Stomach (tissue), 4 donors: ENCODE measurements at regions not wholly inside any gene's neighbourhood (a gene's known extent, or its start where the extent isn't known, plus 50 kb on each side); places are given as distances from the start of the nearest gene placed in this dataset.

ENCODE experiments used
- POLR2AphosphoS5 ChIP-seq, 3 donors: sonication (generic); formaldehyde crosslinking; IDR thresholded peaks; one replicate each; pipeline ENCODE4 v1.6.1; 2016; ENCODE audit warnings: antibody characterized with exemption in 3 of 3
- TF ChIP-seq, protein P1 (sequence below), 7 experiments: fragments of 450-650 bp in 4 of 7; fragments of 200-600 bp in 3 of 7; sonication (generic) in 3 of 7; IDR thresholded peaks; one replicate each; pipeline ENCODE4 v1.5.1; 2016 to 2019; ENCODE audit warnings: antibody characterized with exemption in 7 of 7, control low read depth in 2 of 7, mild to moderate bottlenecking in 1 of 7

DNA sequence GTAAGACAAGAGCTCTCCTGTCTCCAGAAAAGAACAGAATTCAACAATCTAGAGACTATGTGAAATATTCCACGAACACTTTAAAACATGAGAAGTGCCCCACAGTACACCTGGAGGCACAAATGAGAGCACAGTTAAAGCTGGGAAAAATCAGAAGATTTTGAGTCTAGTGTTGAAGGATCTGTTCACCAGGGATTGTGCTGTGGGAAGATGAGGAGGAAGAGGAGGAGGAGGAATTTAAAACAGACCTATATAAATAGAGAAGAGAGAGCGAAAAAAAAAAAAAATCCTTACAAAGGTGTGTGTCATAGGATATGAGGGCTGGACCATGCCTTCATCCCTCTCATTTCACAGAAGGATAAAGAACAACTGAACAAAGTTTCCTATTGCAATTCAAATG is 361.0 kb upstream of the SEMA6D start:
- TF ChIP-seq, protein P1, sequence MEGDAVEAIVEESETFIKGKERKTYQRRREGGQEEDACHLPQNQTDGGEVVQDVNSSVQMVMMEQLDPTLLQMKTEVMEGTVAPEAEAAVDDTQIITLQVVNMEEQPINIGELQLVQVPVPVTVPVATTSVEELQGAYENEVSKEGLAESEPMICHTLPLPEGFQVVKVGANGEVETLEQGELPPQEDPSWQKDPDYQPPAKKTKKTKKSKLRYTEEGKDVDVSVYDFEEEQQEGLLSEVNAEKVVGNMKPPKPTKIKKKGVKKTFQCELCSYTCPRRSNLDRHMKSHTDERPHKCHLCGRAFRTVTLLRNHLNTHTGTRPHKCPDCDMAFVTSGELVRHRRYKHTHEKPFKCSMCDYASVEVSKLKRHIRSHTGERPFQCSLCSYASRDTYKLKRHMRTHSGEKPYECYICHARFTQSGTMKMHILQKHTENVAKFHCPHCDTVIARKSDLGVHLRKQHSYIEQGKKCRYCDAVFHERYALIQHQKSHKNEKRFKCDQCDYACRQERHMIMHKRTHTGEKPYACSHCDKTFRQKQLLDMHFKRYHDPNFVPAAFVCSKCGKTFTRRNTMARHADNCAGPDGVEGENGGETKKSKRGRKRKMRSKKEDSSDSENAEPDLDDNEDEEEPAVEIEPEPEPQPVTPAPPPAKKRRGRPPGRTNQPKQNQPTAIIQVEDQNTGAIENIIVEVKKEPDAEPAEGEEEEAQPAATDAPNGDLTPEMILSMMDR (IDR thresholded peaks at IDR 0.05), result no peak
- no peak for TF ChIP-seq POLR2AphosphoS5 (IDR thresholded peaks at IDR 0.05)
